Right cardiac atrium (tissue), 5 donors: ENCODE measurements at regions not wholly inside any gene's neighbourhood (a gene's known extent, or its start where the extent isn't known, plus 50 kb on each side); places are given as distances from the start of the nearest gene placed in this dataset.

ENCODE experiments used
- ATAC-seq, 2 donors: fragments of 200-7000 bp; cut with Tn5 transposase; one replicate each; pipeline versions ENCODE4 v1.8.0 to v1.9.1; 2020; ENCODE audit warnings: moderate library complexity in 2 of 2, mild to moderate bottlenecking in 1 of 2
- DNase-seq, 3 donors: peaks; one replicate each; pipeline ENCODE4 v3.0.0-alpha.2; 2020
- H3K27ac ChIP-seq: one replicate; pipeline ENCODE4 v1.5.1; 2013; ENCODE audit warnings: mild to moderate bottlenecking, low read length, control low read depth, moderate library complexity
- H3K27me3 ChIP-seq: one replicate; pipeline ENCODE4 v1.6.1; 2013; ENCODE audit not compliant: control insufficient read depth, insufficient read depth
- H3K4me1 ChIP-seq: one replicate; pipeline ENCODE4 v1.6.1; 2013; ENCODE audit warnings: low read length; ENCODE audit not compliant: control insufficient read depth, insufficient read depth
- H3K4me3 ChIP-seq: one replicate; pipeline ENCODE4 v1.5.1; 2013; ENCODE audit warnings: low read length, control low read depth
- H3K9me3 ChIP-seq: one replicate; pipeline ENCODE4 v1.6.1; 2013; ENCODE audit warnings: low read length; ENCODE audit not compliant: control insufficient read depth
- WGBS: extraction: QIAGEN DNeasy Blood & Tissue Kit; methylation state at CpG from one replicate; pipeline ENCODE4 v1.1.7; 2013; 5-methylcytosine and 5-hydroxymethylcytosine counted together
- intact Hi-C, 4 donors: fragments of 100-400 bp; cut with DNase I; formaldehyde crosslinking; loops; one replicate each; pipeline versions ENCODE4 v1.11.0 to v1.14.0; 2022 to 2023
- donor health status: healthy with polysubstance abuse.
- donor health status: DM: no; HTN: yes; CAD: no.
- donor health status: DM: no; HTN: no; CAD: no.
- donor health status: DM: no; HTN: yes; CAD: no; lungs with severe emphysema.
- donor health status: DM: yes; HTN: yes; CAD: no.

GRCh38 chr5:86879086-86879485, 261.3 kb downstream of the COX7C start:
- DNase-seq (no peak), ATAC-seq (no peak)
- intact Hi-C loops, result no loop called here
- Histone ChIP-seq H3K27me3 (no peaks in the 10 kb centered on the region), H3K4me3 (no peak overlapping the region), H3K27ac (no peak overlapping the region), H3K9me3 (no peaks in the 10 kb centered on the region), H3K4me1 (peaks cover 3% of the 10 kb centered on the region)

DNA sequence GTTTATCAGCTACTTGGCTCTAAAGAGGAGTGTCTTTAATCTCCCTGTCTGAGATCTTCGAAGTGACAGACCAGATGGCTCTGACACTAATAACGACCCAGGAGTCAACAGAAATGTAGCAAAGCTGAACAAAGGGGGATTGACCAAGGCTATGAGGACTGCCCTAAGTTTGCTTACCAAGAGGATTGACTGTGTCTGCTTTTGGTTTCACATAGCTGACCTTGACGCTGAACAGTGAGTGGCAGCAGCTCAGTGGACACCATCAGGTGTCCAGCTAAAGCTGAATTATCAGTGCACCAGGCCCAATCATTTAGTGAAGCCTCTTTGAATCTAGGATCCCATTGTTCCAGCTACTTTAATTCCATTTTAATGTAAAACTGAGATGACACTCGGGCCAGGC, 262.6 kb downstream of the COX7C start:
- Histone ChIP-seq H3K9me3 (no peaks in the 10 kb centered on the region), H3K4me1 (peaks cover 3% of the 10 kb centered on the region), H3K4me3 (no peak overlapping the region), H3K27me3 (no peaks in the 10 kb centered on the region), H3K27ac (no peak overlapping the region)
- 59% methylated on average over 4 of the region's 4 CpGs for WGBS
- no peak for ATAC-seq
- intact Hi-C loops, result loop anchor here in 3 of 4 donors (2.0 to 5.0 kb wide), 2 partner anchors 87 to 88 kb away; no protein-coding TSS in a partner anchor
- no peak for DNase-seq

DNA sequence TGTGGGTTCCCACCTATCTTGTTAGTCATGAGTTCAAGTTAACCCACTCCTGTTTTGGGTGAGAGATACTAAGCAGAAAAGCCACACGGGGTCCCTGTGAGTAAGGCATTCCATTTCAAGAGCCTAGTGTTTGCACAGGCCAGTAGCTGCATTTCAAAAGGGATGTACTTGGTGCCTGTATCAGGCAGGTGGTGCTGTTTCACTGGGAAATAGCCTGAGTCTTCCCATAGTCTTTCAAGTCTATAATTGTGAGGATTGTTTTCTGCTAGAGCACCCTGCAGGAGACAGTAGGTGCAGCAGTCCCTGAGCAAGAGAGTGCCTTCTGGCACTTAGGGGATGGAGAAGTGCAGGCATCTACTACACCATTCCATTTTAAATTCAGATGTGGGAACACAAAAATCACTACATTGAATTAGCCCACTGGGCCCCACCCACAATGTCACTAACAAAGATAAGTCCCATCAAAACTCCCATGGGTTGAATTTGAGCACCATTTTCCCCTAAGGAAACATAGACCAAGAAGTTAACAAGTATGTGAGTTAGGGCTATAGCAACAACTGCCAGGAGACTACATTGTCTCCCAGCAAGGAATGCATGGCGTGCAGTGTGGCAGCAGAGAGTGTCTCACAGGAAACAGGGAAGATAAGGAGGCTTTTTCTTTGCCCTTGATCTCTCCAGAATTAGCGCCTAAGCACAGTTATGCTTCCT, 263.2 kb downstream of the COX7C start:
- no peaks in the 10 kb centered on the region for H3K27me3 ChIP-seq
- peaks cover 3% of the 10 kb centered on the region for H3K4me1 ChIP-seq
- H3K4me3 ChIP-seq, result no peak overlapping the region
- peak; percentile 15 to 44 (median 20) for DNase-seq
- H3K27ac ChIP-seq, result no peak overlapping the region
- peak; percentile 93 to 95 for ATAC-seq
- H3K9me3 ChIP-seq, result no peaks in the 10 kb centered on the region
- intact Hi-C loops, result loop anchor here in 3 of 4 donors (2.0 to 5.0 kb wide), 2 partner anchors 86 to 88 kb away; no protein-coding TSS in a partner anchor
- WGBS, result 20% methylated on average over 3 of the region's 3 CpGs

- WGBS, result 53% methylated on average over 1 of the region's 1 CpG
- intact Hi-C loops, result loop anchor here in 3 of 4 donors (2.0 to 5.0 kb wide), 2 partner anchors 86 to 87 kb away; no protein-coding TSS in a partner anchor
- Histone ChIP-seq H3K4me3 (no peak overlapping the region), H3K27me3 (no peaks in the 10 kb centered on the region), H3K27ac (no peak overlapping the region), H3K4me1 (peaks cover 3% of the 10 kb centered on the region), H3K9me3 (no peaks in the 10 kb centered on the region)
- DNase-seq (peak in 1 of 3 donors; percentile 28), ATAC-seq (peak; percentile 55 to 60)
Observed at GRCh38 chr5:86881493-86882090, 263.9 kb downstream of the COX7C start.

DNA sequence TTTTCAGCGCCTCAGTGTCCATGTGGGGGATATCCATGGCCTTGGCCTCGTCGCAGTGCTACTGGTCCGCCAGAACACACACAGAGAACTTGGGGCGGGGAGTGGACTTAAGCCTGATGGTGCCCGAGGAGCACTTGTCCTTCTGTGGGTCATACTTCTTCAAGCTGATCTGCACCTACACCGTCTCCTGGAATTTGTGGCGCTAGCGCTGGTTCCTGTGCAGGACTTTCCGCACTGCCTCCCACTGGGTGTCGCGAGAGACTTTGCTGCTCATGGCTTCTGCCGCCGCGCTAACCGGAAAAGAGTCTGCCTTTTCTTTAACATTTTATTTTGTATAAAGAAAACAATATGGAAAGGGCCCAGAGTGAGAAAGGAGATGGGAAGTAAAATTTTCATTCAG, 266.9 kb downstream of the COX7C start:
- whole genome bisulfite sequencing, result 98% methylated on average over 16 of the region's 16 CpGs
- intact Hi-C loops, result loop anchor here in 2 of 4 donors (5.0 kb wide), 1 partner anchor 83 kb away; no protein-coding TSS in a partner anchor
- ATAC-seq, result no peak

GRCh38 chr5:86885011-86885410, 267.3 kb downstream of the COX7C start:
- no peak for ATAC-seq
- intact Hi-C loops, result no loop called here
- Histone ChIP-seq H3K27ac (no peak overlapping the region), H3K4me3 (no peak overlapping the region), H3K4me1 (peaks cover 3% of the 10 kb centered on the region), H3K27me3 (no peaks in the 10 kb centered on the region), H3K9me3 (no peaks in the 10 kb centered on the region)
- DNase-seq, result no peak
- 88% methylated on average over 2 of the region's 2 CpGs for WGBS

More for the DNA sequence above, 266.9 kb downstream of the COX7C start:
- Histone ChIP-seq H3K27ac (no peak overlapping the region), H3K4me3 (no peak overlapping the region), H3K9me3 (no peaks in the 10 kb centered on the region), H3K4me1 (peaks cover 3% of the 10 kb centered on the region), H3K27me3 (no peaks in the 10 kb centered on the region)
- no peak for DNase-seq

DNA sequence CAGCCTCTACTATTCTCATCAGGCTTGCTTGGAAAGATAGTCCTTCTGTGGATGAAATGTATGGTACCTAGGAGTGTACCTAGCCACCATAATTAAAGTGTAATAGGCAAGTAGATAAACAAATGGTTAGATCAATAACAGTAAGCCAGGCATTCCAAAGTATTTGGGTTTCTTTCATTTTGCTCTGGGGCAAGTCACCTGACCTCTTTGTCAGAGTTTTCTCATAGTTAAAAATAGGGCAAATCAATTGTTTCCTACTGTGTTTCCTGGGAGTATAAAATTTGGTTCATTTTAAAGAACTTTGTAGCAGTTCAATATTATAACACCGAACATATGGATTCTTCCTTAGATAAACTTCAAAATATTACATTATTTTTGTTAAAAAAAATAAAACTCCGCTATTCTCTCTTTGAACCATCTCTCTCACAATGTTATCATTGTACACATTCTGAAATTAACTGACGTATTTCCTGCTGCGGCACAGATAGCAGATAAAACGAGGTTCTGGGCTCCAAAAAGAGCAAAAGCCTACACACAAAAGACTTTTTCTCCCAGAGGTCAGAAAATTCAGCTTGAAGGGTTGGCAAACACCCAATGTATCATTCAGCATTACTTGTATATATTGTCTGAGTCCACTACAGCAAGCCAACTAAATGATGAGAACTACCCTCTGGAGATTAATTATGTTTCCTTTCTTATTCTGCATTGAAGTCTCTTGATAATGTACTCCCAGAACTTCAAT, 267.9 kb downstream of the COX7C start:
- ATAC-seq, result peak; percentile 50 to 77

DNA sequence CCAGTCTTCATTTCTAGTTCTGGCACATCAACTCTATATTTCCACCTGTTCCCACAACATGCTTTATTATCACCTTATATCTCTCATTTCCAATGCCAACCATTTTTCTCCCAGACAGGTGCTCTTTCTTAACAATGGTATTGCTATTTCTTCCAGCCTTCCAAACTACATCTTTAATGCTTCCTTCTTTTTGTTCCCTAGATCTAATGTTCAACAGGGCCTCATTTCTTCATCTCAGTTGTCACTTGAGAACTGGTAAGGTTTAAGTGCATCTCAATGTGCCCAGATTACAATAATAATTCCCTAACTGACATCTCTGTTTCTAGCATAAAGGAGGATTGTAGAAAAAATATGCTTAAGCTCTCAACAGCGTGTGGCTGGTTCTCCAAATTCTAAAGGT, 272.6 kb downstream of the COX7C start:
- H3K4me1 ChIP-seq, result no peaks in the 10 kb centered on the region
- WGBS, result 84% methylated on average over 1 of the region's 1 CpG
- intact Hi-C loops, result no loop called here
- no peaks in the 10 kb centered on the region for H3K27me3 ChIP-seq
- ATAC-seq (no peak), DNase-seq (no peak)
- no peak overlapping the region for H3K27ac ChIP-seq
- H3K9me3 ChIP-seq, result no peaks in the 10 kb centered on the region
- no peak overlapping the region for H3K4me3 ChIP-seq

More for the DNA sequence above, 267.9 kb downstream of the COX7C start:
- no peaks in the 10 kb centered on the region for H3K27me3 ChIP-seq
- H3K9me3 ChIP-seq, result no peaks in the 10 kb centered on the region
- H3K4me3 ChIP-seq, result no peak overlapping the region
- DNase-seq, result no peak
- intact Hi-C loops, result no loop called here
- no peak overlapping the region for H3K27ac ChIP-seq
- H3K4me1 ChIP-seq, result peaks cover 3% of the 10 kb centered on the region
- WGBS, result 27% methylated on average over 5 of the region's 5 CpGs

GRCh38 chr5:86894056-86894455, 276.3 kb downstream of the COX7C start:
- Histone ChIP-seq H3K4me1 (no peaks in the 10 kb centered on the region), H3K9me3 (no peaks in the 10 kb centered on the region), H3K27me3 (no peaks in the 10 kb centered on the region), H3K27ac (no peak overlapping the region), H3K4me3 (no peak overlapping the region)
- no peak for ATAC-seq
- no peak for DNase-seq
- intact Hi-C loops, result no loop called here

- H3K27ac ChIP-seq, result no peak overlapping the region
- ATAC-seq (no peak), DNase-seq (no peak)
- intact Hi-C loops, result no loop called here
- H3K4me1 ChIP-seq, result no peaks in the 10 kb centered on the region
- no peaks in the 10 kb centered on the region for H3K9me3 ChIP-seq
- WGBS, result 91% methylated on average over 1 of the region's 1 CpG
- H3K27me3 ChIP-seq, result no peaks in the 10 kb centered on the region
- H3K4me3 ChIP-seq, result no peak overlapping the region
Observed at GRCh38 chr5:86896916-86897315, 279.2 kb downstream of the COX7C start.
